SK-N-SH treated with all-trans-retinoic acid at 6 μM for 48 hours (cell line): ENCODE measurements at regions not wholly inside any gene's neighbourhood (a gene's known extent, or its start where the extent isn't known, plus 50 kb on each side); places are given as distances from the start of the nearest gene placed in this dataset.
A peak's percentile ranks its signal among the peaks of the same experiment; 100 is the strongest.

Source experiments
- ATAC-seq: fragments of 200-7000 bp; cut with Tn5 transposase; 3 replicates; pipeline ENCODE4 v1.9.1; 2020; ENCODE audit warnings: mild to moderate bottlenecking, moderate library complexity
- BACH2 ChIP-seq: fragments of 250-450 bp; sonication (Bioruptor Pico); IDR thresholded peaks from 2 replicates; pipeline ENCODE4 v1.9.0; 2021; ENCODE audit warnings: mild to moderate bottlenecking, borderline replicate concordance
- CSDC2 ChIP-seq: fragments of 250-450 bp; sonication (Bioruptor Pico); IDR thresholded peaks from 2 replicates; pipeline ENCODE4 v1.5.0; 2020; ENCODE audit warnings: mild to moderate bottlenecking, moderate library complexity
- ESRRG ChIP-seq: fragments of 250-450 bp; sonication (Bioruptor Pico); IDR thresholded peaks from 2 replicates; pipeline ENCODE4 v1.6.1; 2021; ENCODE audit warnings: mild to moderate bottlenecking
- GLIS3 ChIP-seq: fragments of 250-450 bp; sonication (Bioruptor Pico); IDR thresholded peaks from 2 replicates; pipeline ENCODE4 v1.5.0; 2020; ENCODE audit warnings: mild to moderate bottlenecking, moderate library complexity
- ISL1 ChIP-seq: fragments of 250-450 bp; sonication (Bioruptor Pico); IDR thresholded peaks from 2 replicates; pipeline ENCODE4 v2.1.2; 2022; ENCODE audit warnings: mild to moderate bottlenecking, moderate library complexity
- OSR1 ChIP-seq: fragments of 250-450 bp; sonication (Bioruptor Pico); IDR thresholded peaks from 2 replicates; pipeline ENCODE4 v1.8.0; 2022; ENCODE audit warnings: moderate library complexity, mild to moderate bottlenecking, inconsistent platforms
- PPARA ChIP-seq: fragments of 250-450 bp; sonication (Bioruptor Pico); IDR thresholded peaks from 2 replicates; pipeline ENCODE4 v1.5.0; 2020; ENCODE audit warnings: mild to moderate bottlenecking, borderline replicate concordance
- SNAI2 ChIP-seq: fragments of 250-450 bp; sonication (Bioruptor Pico); IDR thresholded peaks from 2 replicates; pipeline ENCODE4 v1.5.0; 2020; ENCODE audit warnings: mild to moderate bottlenecking, moderate library complexity
- TCF4 ChIP-seq: fragments of 250-450 bp; sonication (Bioruptor Pico); IDR thresholded peaks from 2 replicates; pipeline ENCODE4 v1.8.0; 2021; ENCODE audit warnings: mild to moderate bottlenecking, moderate library complexity, borderline replicate concordance
- ZC3H10 ChIP-seq: fragments of 250-450 bp; sonication (Bioruptor Pico); IDR thresholded peaks from 2 replicates; pipeline ENCODE4 v1.5.1; 2021; ENCODE audit warnings: mild to moderate bottlenecking, moderate library complexity
- ZFP3 ChIP-seq: fragments of 250-450 bp; sonication (Bioruptor Pico); IDR thresholded peaks from 2 replicates; pipeline ENCODE4 v1.5.0; 2020; ENCODE audit warnings: mild to moderate bottlenecking, moderate library complexity
- ZFP30 ChIP-seq: fragments of 450-650 bp; formaldehyde crosslinking; IDR thresholded peaks from 2 replicates; pipeline ENCODE4 v1.5.0; 2022; ENCODE audit warnings: mild to moderate bottlenecking, moderate library complexity
- ZNF70 ChIP-seq: fragments of 450-650 bp; formaldehyde crosslinking; IDR thresholded peaks from 2 replicates; pipeline ENCODE4 v1.5.0; 2020; ENCODE audit warnings: mild to moderate bottlenecking, moderate library complexity
- ZNF8 ChIP-seq: fragments of 450-650 bp; formaldehyde crosslinking; IDR thresholded peaks from 2 replicates; pipeline ENCODE4 v1.5.0; 2020; ENCODE audit warnings: mild to moderate bottlenecking, moderate library complexity
- TF ChIP-seq, protein P1 (sequence below): fragments of 250-450 bp; sonication (Bioruptor Pico); IDR thresholded peaks from 2 replicates; pipeline ENCODE4 v1.5.1; 2021; ENCODE audit warnings: mild to moderate bottlenecking, moderate library complexity
- TF ChIP-seq, protein P2 (sequence below): fragments of 250-450 bp; sonication (Bioruptor Pico); IDR thresholded peaks from 2 replicates; pipeline ENCODE4 v1.8.0; 2020; ENCODE audit warnings: mild to moderate bottlenecking, moderate library complexity, borderline replicate concordance
- TF ChIP-seq, protein P3 (sequence below): fragments of 250-450 bp; sonication (Bioruptor Pico); IDR thresholded peaks from 2 replicates; pipeline ENCODE4 v1.8.0; 2021; ENCODE audit warnings: low read depth, mild to moderate bottlenecking, moderate library complexity, borderline replicate concordance
- TF ChIP-seq, protein P4 (sequence below): fragments of 250-450 bp; sonication (Bioruptor Pico); IDR thresholded peaks from 2 replicates; pipeline ENCODE4 v1.5.0; 2020; ENCODE audit warnings: mild to moderate bottlenecking, moderate library complexity

DNA sequence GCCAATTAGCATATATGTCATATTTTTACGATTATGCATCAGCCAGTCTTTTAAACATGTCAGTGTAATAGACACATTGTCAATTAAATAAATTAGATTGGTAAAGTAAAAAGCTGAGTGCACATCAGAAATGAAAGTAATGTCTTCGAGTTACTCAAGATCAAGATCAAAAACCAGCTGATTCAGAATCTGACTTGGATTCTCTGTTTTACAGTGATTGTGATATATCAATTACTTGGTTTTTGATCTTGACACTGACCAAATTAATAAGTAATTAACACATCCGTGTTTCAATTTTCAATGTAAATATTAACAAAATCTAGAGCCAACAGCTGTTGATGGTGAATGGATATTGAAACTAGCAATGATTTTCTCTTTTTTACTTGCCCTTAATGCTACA is 311.6 kb downstream of the PDGFC start:
- ATAC-seq = no peak
- TF ChIP-seq ZFP3 (no peak), ESRRG (CRISPR knock-in tag) (no peak), CSDC2 (no peak), ZFP30 (CRISPR knock-in tag) (no peak), ZNF8 (CRISPR knock-in tag) (no peak), OSR1 (CRISPR knock-in tag) (no peak), ZNF70 (CRISPR knock-in tag) (no peak), BACH2 (CRISPR knock-in tag) (no peak)
- TF ChIP-seq, protein P1, sequence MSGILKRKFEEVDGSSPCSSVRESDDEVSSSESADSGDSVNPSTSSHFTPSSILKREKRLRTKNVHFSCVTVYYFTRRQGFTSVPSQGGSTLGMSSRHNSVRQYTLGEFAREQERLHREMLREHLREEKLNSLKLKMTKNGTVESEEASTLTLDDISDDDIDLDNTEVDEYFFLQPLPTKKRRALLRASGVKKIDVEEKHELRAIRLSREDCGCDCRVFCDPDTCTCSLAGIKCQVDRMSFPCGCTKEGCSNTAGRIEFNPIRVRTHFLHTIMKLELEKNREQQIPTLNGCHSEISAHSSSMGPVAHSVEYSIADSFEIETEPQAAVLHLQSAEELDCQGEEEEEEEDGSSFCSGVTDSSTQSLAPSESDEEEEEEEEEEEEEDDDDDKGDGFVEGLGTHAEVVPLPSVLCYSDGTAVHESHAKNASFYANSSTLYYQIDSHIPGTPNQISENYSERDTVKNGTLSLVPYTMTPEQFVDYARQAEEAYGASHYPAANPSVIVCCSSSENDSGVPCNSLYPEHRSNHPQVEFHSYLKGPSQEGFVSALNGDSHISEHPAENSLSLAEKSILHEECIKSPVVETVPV = no peak
- TF ChIP-seq, protein P2, sequence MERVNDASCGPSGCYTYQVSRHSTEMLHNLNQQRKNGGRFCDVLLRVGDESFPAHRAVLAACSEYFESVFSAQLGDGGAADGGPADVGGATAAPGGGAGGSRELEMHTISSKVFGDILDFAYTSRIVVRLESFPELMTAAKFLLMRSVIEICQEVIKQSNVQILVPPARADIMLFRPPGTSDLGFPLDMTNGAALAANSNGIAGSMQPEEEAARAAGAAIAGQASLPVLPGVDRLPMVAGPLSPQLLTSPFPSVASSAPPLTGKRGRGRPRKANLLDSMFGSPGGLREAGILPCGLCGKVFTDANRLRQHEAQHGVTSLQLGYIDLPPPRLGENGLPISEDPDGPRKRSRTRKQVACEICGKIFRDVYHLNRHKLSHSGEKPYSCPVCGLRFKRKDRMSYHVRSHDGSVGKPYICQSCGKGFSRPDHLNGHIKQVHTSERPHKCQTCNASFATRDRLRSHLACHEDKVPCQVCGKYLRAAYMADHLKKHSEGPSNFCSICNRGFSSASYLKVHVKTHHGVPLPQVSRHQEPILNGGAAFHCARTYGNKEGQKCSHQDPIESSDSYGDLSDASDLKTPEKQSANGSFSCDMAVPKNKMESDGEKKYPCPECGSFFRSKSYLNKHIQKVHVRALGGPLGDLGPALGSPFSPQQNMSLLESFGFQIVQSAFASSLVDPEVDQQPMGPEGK (CRISPR knock-in tag) = no peak
- TF ChIP-seq, protein P3, sequence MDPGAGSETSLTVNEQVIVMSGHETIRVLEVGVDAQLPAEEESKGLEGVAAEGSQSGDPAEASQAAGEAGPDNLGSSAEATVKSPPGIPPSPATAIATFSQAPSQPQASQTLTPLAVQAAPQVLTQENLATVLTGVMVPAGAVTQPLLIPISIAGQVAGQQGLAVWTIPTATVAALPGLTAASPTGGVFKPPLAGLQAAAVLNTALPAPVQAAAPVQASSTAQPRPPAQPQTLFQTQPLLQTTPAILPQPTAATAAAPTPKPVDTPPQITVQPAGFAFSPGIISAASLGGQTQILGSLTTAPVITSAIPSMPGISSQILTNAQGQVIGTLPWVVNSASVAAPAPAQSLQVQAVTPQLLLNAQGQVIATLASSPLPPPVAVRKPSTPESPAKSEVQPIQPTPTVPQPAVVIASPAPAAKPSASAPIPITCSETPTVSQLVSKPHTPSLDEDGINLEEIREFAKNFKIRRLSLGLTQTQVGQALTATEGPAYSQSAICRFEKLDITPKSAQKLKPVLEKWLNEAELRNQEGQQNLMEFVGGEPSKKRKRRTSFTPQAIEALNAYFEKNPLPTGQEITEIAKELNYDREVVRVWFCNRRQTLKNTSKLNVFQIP (CRISPR knock-in tag) = no peak
- TF ChIP-seq, protein P4, sequence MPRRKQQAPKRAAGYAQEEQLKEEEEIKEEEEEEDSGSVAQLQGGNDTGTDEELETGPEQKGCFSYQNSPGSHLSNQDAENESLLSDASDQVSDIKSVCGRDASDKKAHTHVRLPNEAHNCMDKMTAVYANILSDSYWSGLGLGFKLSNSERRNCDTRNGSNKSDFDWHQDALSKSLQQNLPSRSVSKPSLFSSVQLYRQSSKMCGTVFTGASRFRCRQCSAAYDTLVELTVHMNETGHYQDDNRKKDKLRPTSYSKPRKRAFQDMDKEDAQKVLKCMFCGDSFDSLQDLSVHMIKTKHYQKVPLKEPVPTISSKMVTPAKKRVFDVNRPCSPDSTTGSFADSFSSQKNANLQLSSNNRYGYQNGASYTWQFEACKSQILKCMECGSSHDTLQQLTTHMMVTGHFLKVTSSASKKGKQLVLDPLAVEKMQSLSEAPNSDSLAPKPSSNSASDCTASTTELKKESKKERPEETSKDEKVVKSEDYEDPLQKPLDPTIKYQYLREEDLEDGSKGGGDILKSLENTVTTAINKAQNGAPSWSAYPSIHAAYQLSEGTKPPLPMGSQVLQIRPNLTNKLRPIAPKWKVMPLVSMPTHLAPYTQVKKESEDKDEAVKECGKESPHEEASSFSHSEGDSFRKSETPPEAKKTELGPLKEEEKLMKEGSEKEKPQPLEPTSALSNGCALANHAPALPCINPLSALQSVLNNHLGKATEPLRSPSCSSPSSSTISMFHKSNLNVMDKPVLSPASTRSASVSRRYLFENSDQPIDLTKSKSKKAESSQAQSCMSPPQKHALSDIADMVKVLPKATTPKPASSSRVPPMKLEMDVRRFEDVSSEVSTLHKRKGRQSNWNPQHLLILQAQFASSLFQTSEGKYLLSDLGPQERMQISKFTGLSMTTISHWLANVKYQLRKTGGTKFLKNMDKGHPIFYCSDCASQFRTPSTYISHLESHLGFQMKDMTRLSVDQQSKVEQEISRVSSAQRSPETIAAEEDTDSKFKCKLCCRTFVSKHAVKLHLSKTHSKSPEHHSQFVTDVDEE = no peak

DNA sequence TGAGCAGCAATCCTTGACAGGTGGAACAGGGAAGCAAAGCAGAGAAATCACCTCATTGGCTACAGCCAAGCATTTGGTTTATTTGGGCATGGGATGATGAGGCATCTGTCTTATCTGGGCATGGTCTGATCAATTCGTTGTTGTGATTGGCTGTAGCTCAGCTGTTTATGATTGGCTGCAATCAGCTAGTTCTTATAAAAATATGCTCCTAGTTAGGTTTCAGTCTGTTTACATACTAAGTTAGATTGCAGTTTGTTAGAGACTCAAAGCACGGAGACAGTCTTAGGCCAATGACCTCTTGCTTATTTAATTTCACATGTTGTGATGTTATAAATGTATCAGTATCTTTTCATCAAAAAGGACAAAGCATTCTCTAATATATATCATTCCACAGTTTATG is 312.0 kb downstream of the PDGFC start:
- TF ChIP-seq ZNF8 (CRISPR knock-in tag) = no peak

DNA sequence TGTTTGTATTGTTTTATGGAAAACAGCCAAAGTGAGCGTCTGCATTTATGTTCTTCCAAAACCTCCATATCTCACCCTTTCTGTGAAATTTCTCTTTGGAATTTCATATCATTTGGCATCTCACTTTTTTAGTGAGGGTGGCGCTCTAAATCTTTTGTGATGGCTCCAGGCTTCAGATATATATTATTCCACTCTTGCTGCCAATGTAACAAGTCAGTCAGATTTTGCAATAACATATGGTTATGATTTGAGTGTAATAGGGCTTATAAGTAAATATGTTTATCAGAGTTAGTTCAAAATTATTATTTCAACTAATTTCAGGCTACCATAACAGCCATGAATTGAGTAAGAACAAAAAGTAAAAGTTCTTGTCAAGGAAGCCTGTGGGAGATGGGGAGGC is 314.7 kb downstream of the PDGFC start:
- peak; percentile 40; the same call in 2 of the 3 replicates for ATAC-seq
- TF ChIP-seq ESRRG (CRISPR knock-in tag) (no peak), SNAI2 (CRISPR knock-in tag) (no peak), CSDC2 (no peak), ZFP3 (no peak), TCF4 (no peak), ISL1 (CRISPR knock-in tag) (no peak), ZNF70 (CRISPR knock-in tag) (no peak), ZNF8 (CRISPR knock-in tag) (no peak), GLIS3 (CRISPR knock-in tag) (no peak), OSR1 (CRISPR knock-in tag) (no peak), BACH2 (CRISPR knock-in tag) (no peak), PPARA (CRISPR knock-in tag) (no peak), ZC3H10 (CRISPR knock-in tag) (no peak), ZFP30 (CRISPR knock-in tag) (no peak)
- TF ChIP-seq, protein P4 = no peak
- TF ChIP-seq, protein P3 (CRISPR knock-in tag) = no peak

More for the DNA sequence above, 312.0 kb downstream of the PDGFC start:
- peak; percentile 66 for ATAC-seq
